Activated CD8-positive, alpha-beta memory T cell treated with anti-CD3 and anti-CD28 coated beads, Interleukin-2, amount 50 U/mL, for 4 hours (primary cell): ENCODE measurements at regions not wholly inside any gene's neighbourhood (a gene's known extent, or its start where the extent isn't known, plus 50 kb on each side); places are given as distances from the start of the nearest gene placed in this dataset.

ENCODE experiments used
- DNase-seq: peaks from one replicate; pipeline ENCODE4 v3.0.0-alpha.2; 2020

GRCh38 chr1:184141361-184141880 lies 89.9 kb downstream of the TSEN15 start:
- no peak for DNase-seq

- no peak for DNase-seq
Measured at GRCh38 chr1:184143449-184143848, 91.9 kb downstream of the TSEN15 start.

- DNase-seq = no peak
Measured at GRCh38 chr1:184145083-184145482, 93.6 kb downstream of the TSEN15 start.

GRCh38 chr1:184146202-184146601 lies 94.7 kb downstream of the TSEN15 start:
- no peak for DNase-seq

- no peak for DNase-seq
Measured at GRCh38 chr1:184150776-184151531, 99.4 kb downstream of the TSEN15 start.

- no peak for DNase-seq
Measured at GRCh38 chr1:184152434-184152898, 100.9 kb downstream of the TSEN15 start.

GRCh38 chr1:184152974-184153373 lies 101.4 kb downstream of the TSEN15 start:
- DNase-seq = no peak

- no peak for DNase-seq
Measured at GRCh38 chr1:184153731-184154130, 102.2 kb downstream of the TSEN15 start.

- DNase-seq = no peak
Measured at GRCh38 chr1:184156521-184157393, 105.2 kb downstream of the TSEN15 start.

GRCh38 chr1:184157394-184157742 lies 105.8 kb downstream of the TSEN15 start:
- DNase-seq = no peak

GRCh38 chr1:184158896-184159681 lies 107.6 kb downstream of the TSEN15 start:
- DNase-seq = no peak

- no peak for DNase-seq
Measured at GRCh38 chr1:184160236-184160635, 108.7 kb downstream of the TSEN15 start.

GRCh38 chr1:184161071-184161698 lies 109.7 kb downstream of the TSEN15 start:
- DNase-seq = no peak

- DNase-seq = no peak
Measured at GRCh38 chr1:184162281-184162680, 110.8 kb downstream of the TSEN15 start.

GRCh38 chr1:184163674-184164465 lies 112.3 kb downstream of the TSEN15 start:
- no peak for DNase-seq

- DNase-seq = no peak
Measured at GRCh38 chr1:184164536-184164935, 113.0 kb downstream of the TSEN15 start.

GRCh38 chr1:184166485-184166884 lies 115.0 kb downstream of the TSEN15 start:
- DNase-seq = no peak

- DNase-seq = no peak
Measured at GRCh38 chr1:184167352-184167751, 115.8 kb downstream of the TSEN15 start.

- DNase-seq = no peak
Measured at GRCh38 chr1:184170719-184171118, 119.2 kb downstream of the TSEN15 start.

- DNase-seq = no peak
Measured at GRCh38 chr1:184176058-184176457, 124.5 kb downstream of the TSEN15 start.

GRCh38 chr1:184181044-184181443 lies 129.5 kb downstream of the TSEN15 start:
- no peak for DNase-seq

GRCh38 chr1:184183919-184184318 lies 132.4 kb downstream of the TSEN15 start:
- DNase-seq = no peak
